Liver (tissue), 8 donors: ENCODE measurements at regions not wholly inside any gene's neighbourhood (a gene's known extent, or its start where the extent isn't known, plus 50 kb on each side); places are given as distances from the start of the nearest gene placed in this dataset.

Experiments used
- DNase-seq: peaks from one replicate; pipeline ENCODE4 v3.0.0-alpha.2; 2017; ENCODE audit warnings: low spot score
- H3K27ac ChIP-seq, 2 donors: one replicate each; pipeline ENCODE4 v1.7.0; 2013; ENCODE audit warnings: inconsistent platforms in 2 of 2, low read length in 2 of 2, control low read depth in 1 of 2, low read depth in 1 of 2, mild to moderate bottlenecking in 1 of 2
- H3K27me3 ChIP-seq, 4 donors: one replicate each; pipeline versions ENCODE4 v1.6.1 to v1.7.0; 2013; ENCODE audit warnings: low read length in 3 of 4, inconsistent platforms in 1 of 4, mild to moderate bottlenecking in 1 of 4, moderate library complexity in 1 of 4; ENCODE audit not compliant: control insufficient read depth in 4 of 4, insufficient read depth in 4 of 4
- H3K36me3 ChIP-seq, 4 donors: one replicate each; pipeline versions ENCODE4 v1.6.1 to v1.7.0; 2013; ENCODE audit warnings: low read length in 3 of 4, mild to moderate bottlenecking in 3 of 4, low read depth in 1 of 4, moderate library complexity in 1 of 4; ENCODE audit not compliant: control insufficient read depth in 4 of 4, insufficient read depth in 3 of 4
- H3K4me1 ChIP-seq, 4 donors: one replicate each; pipeline versions ENCODE4 v1.6.1 to v1.7.0; 2013; ENCODE audit warnings: low read length in 3 of 4, mild to moderate bottlenecking in 3 of 4, moderate library complexity in 1 of 4; ENCODE audit not compliant: control insufficient read depth in 4 of 4, insufficient read depth in 4 of 4
- H3K4me3 ChIP-seq, 3 donors: one replicate each; pipeline versions ENCODE4 v1.6.1 to v1.7.0; 2013; ENCODE audit warnings: low read length in 3 of 3, control low read depth in 1 of 3, low read depth in 1 of 3, mild to moderate bottlenecking in 1 of 3
- H3K9ac ChIP-seq, 2 donors: one replicate each; pipeline ENCODE4 v1.7.0; 2013; ENCODE audit warnings: low read length in 2 of 2, mild to moderate bottlenecking in 2 of 2, moderate library complexity in 2 of 2, control low read depth in 1 of 2, low read depth in 1 of 2
- H3K9me3 ChIP-seq, 4 donors: one replicate each; pipeline versions ENCODE4 v1.6.1 to v1.7.0; 2013; ENCODE audit warnings: low read length in 3 of 4; ENCODE audit not compliant: control insufficient read depth in 4 of 4
- EGR1 ChIP-seq, 2 donors: IDR thresholded peaks; 2 replicates each; pipeline ENCODE4 v1.6.1; 2016 to 2018; ENCODE audit warnings: antibody characterized with exemption in 2 of 2, low read depth in 2 of 2
- FOXA1 ChIP-seq: IDR thresholded peaks from 2 replicates; pipeline ENCODE4 v1.6.1; 2016; ENCODE audit warnings: antibody characterized with exemption
- FOXA2 ChIP-seq: IDR thresholded peaks from 2 replicates; pipeline ENCODE4 v1.6.1; 2016; ENCODE audit warnings: antibody characterized with exemption
- GABPA ChIP-seq, 2 donors: IDR thresholded peaks in 1 of 2; conservative IDR thresholded peaks in 1 of 2; 2 replicates each; pipeline ENCODE4 v1.6.1; 2016; ENCODE audit warnings: antibody characterized with exemption in 2 of 2, mild to moderate bottlenecking in 1 of 2, moderate library complexity in 1 of 2
- HNF4A ChIP-seq, 2 donors: conservative IDR thresholded peaks; 2 replicates each; pipeline ENCODE4 v1.6.1; 2016; ENCODE audit warnings: antibody characterized with exemption in 2 of 2, mild to moderate bottlenecking in 2 of 2
- HNF4G ChIP-seq: IDR thresholded peaks from 2 replicates; pipeline ENCODE4 v1.6.1; 2016; ENCODE audit warnings: antibody characterized with exemption
- JUND ChIP-seq, 2 donors: IDR thresholded peaks; 2 replicates each; pipeline ENCODE4 v1.6.1; 2016; ENCODE audit warnings: antibody characterized with exemption in 2 of 2
- NR2F2 ChIP-seq: IDR thresholded peaks from 2 replicates; pipeline ENCODE4 v1.6.1; 2016; ENCODE audit warnings: antibody characterized with exemption
- RAD21 ChIP-seq, 2 donors: IDR thresholded peaks; 2 replicates each; pipeline ENCODE4 v1.6.1; 2016; ENCODE audit warnings: antibody characterized with exemption in 2 of 2, mild to moderate bottlenecking in 2 of 2
- RXRA ChIP-seq, 2 donors: IDR thresholded peaks; 2 replicates each; pipeline ENCODE4 v1.6.1; 2017 to 2018; ENCODE audit warnings: antibody characterized with exemption in 2 of 2, mild to moderate bottlenecking in 1 of 2
- SP1 ChIP-seq: IDR thresholded peaks from 2 replicates; pipeline ENCODE4 v1.6.1; 2018; ENCODE audit warnings: antibody characterized with exemption, mild to moderate bottlenecking
- TAF1 ChIP-seq: conservative IDR thresholded peaks from 2 replicates; pipeline ENCODE4 v1.6.1; 2016; ENCODE audit warnings: antibody characterized with exemption, mild to moderate bottlenecking
- YY1 ChIP-seq: IDR thresholded peaks from 2 replicates; pipeline ENCODE4 v1.6.1; 2016; ENCODE audit warnings: antibody characterized with exemption, mild to moderate bottlenecking
- WGBS: extraction: QIAGEN DNeasy Blood & Tissue Kit; methylation state at CpG from one replicate; pipeline ENCODE4 v1.1.7; 2013; 5-methylcytosine and 5-hydroxymethylcytosine counted together
- TF ChIP-seq, protein P1 (sequence below): IDR thresholded peaks from 2 replicates; pipeline ENCODE4 v1.6.1; 2016; ENCODE audit warnings: antibody characterized with exemption, mild to moderate bottlenecking
- TF ChIP-seq, protein P2 (sequence below): IDR thresholded peaks from 2 replicates; pipeline ENCODE4 v1.6.1; 2016; ENCODE audit warnings: antibody characterized with exemption
- TF ChIP-seq, protein P3 (sequence below): IDR thresholded peaks from 2 replicates; pipeline ENCODE4 v1.6.1; 2016; ENCODE audit warnings: antibody characterized with exemption
- TF ChIP-seq, protein P4 (sequence below): fragments of 150-350 bp; IDR thresholded peaks from 2 replicates; pipeline ENCODE4 v1.5.1; 2017; ENCODE audit warnings: improper control_type of control experiment, low read depth, low read length; ENCODE audit not compliant: missing input control
- TF ChIP-seq, protein P5 (sequence below): IDR thresholded peaks from 2 replicates; pipeline ENCODE4 v1.6.1; 2016; ENCODE audit warnings: antibody characterized with exemption
- donor health status: healthy.
- donor health status: healthy.
- donor health status: healthy.
- donor health status: healthy.
- donor health status: healthy.

DNA sequence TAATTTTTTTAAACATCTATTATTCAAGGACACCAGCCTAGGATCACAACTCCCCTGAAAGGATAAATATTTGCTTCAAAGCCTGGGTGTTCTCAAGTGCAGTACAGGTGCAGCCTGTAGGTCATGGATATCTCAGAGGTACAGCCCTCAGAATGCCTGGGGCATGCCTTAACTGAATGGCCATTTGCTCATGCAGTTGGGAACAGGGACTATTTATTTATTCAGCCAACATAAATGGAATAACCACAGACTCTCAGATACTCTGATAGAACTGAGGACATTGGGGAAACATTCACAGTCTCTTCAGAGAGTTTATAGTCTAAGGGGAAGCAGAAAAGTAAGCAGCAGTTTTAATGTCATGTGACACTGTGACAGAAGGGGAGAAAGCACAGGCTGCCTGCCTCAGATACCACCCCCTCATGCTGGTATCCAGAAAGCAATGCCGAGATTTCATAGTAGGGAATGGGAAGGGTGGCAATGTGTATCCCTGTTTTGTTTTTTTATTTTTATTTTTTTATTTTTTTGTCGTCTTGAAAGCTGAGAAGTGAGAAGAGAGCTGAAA lies 112.6 kb downstream of the MACIR start:
- TF ChIP-seq, protein P1, sequence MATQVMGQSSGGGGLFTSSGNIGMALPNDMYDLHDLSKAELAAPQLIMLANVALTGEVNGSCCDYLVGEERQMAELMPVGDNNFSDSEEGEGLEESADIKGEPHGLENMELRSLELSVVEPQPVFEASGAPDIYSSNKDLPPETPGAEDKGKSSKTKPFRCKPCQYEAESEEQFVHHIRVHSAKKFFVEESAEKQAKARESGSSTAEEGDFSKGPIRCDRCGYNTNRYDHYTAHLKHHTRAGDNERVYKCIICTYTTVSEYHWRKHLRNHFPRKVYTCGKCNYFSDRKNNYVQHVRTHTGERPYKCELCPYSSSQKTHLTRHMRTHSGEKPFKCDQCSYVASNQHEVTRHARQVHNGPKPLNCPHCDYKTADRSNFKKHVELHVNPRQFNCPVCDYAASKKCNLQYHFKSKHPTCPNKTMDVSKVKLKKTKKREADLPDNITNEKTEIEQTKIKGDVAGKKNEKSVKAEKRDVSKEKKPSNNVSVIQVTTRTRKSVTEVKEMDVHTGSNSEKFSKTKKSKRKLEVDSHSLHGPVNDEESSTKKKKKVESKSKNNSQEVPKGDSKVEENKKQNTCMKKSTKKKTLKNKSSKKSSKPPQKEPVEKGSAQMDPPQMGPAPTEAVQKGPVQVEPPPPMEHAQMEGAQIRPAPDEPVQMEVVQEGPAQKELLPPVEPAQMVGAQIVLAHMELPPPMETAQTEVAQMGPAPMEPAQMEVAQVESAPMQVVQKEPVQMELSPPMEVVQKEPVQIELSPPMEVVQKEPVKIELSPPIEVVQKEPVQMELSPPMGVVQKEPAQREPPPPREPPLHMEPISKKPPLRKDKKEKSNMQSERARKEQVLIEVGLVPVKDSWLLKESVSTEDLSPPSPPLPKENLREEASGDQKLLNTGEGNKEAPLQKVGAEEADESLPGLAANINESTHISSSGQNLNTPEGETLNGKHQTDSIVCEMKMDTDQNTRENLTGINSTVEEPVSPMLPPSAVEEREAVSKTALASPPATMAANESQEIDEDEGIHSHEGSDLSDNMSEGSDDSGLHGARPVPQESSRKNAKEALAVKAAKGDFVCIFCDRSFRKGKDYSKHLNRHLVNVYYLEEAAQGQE: no peak
- TF ChIP-seq RXRA (IDR thresholded peaks at IDR 0.05): no peak
- no peak for TF ChIP-seq HNF4A (conservative IDR thresholded peaks at IDR 0.05)
- TF ChIP-seq, protein P2, sequence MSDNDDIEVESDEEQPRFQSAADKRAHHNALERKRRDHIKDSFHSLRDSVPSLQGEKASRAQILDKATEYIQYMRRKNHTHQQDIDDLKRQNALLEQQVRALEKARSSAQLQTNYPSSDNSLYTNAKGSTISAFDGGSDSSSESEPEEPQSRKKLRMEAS: no peak
- Histone ChIP-seq H3K4me1 (no peaks in the 10 kb centered on the region), H3K27ac (no peak overlapping the region), H3K4me3 (no peak overlapping the region), H3K9me3 (no peaks in the 10 kb centered on the region), H3K36me3 (no peaks in the 10 kb centered on the region), H3K27me3 (no peaks in the 10 kb centered on the region), H3K9ac (no peak overlapping the region)
- 53% methylated on average over 2 of the region's 2 CpGs for WGBS
- no peak for DNase-seq

DNA sequence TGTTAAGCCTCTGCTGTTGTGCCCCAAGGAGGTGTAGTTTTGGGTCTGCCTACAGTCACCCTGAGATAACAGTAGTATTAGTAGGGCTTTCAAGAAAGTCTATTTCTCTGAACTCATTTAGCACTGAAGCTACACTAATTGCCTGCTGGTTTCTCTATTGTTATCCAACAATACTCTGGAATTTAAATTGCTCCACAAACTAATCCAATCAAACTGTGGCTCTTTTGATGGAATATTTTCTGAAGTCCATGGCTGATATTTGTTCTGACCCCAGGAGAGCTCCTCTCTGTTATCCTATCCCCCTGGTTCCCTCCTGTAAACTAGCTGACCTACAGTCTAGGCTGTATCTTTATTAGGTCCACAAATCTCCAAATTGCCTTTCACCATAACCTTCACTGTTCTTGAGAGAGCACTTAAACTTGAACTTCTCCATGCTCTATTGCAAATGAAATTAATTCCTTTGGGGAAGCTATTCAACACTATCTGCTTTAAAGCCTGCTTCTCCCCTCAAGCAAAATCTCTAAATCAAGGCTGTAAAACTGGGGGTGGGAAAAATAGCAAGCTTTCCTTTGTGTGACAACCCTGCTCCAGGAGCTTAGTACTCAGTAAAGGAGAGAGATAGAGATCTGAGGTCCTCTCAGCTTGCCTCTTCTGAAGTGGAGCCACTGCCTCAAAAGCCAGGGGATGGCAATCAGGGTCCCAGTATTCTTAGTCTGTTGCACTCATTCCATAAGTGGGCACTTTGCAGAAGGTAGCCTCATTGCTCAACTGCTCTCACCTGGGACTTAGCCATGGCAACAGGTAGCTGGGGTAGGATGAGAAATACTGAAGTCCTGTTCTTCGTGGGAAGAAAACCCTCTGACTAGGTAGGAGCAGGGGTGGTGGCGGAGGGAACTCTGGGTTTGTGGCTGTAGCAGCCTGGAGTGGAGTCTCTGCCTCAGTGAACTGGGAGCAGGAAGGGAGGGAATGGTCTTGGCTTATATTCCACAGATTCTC lies 110.9 kb downstream of the MACIR start:
- H3K4me3 ChIP-seq: no peak overlapping the region
- no peaks in the 10 kb centered on the region for H3K9me3 ChIP-seq
- H3K27me3 ChIP-seq: no peaks in the 10 kb centered on the region
- H3K36me3 ChIP-seq: no peaks in the 10 kb centered on the region
- DNase-seq: no peak
- 82% methylated on average over 2 of the region's 2 CpGs for WGBS
- no peak overlapping the region for H3K9ac ChIP-seq
- H3K4me1 ChIP-seq: no peaks in the 10 kb centered on the region
- TF ChIP-seq, protein P1: no peak
- TF ChIP-seq FOXA1: no peak
- TF ChIP-seq YY1: no peak
- TF ChIP-seq, protein P3, sequence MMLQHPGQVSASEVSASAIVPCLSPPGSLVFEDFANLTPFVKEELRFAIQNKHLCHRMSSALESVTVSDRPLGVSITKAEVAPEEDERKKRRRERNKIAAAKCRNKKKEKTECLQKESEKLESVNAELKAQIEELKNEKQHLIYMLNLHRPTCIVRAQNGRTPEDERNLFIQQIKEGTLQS: no peak
- TF ChIP-seq RXRA (IDR thresholded peaks at IDR 0.05): no peak
- TF ChIP-seq JUND (IDR thresholded peaks at IDR 0.05): no peak
- TF ChIP-seq, protein P4, sequence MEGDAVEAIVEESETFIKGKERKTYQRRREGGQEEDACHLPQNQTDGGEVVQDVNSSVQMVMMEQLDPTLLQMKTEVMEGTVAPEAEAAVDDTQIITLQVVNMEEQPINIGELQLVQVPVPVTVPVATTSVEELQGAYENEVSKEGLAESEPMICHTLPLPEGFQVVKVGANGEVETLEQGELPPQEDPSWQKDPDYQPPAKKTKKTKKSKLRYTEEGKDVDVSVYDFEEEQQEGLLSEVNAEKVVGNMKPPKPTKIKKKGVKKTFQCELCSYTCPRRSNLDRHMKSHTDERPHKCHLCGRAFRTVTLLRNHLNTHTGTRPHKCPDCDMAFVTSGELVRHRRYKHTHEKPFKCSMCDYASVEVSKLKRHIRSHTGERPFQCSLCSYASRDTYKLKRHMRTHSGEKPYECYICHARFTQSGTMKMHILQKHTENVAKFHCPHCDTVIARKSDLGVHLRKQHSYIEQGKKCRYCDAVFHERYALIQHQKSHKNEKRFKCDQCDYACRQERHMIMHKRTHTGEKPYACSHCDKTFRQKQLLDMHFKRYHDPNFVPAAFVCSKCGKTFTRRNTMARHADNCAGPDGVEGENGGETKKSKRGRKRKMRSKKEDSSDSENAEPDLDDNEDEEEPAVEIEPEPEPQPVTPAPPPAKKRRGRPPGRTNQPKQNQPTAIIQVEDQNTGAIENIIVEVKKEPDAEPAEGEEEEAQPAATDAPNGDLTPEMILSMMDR: no peak
- TF ChIP-seq TAF1: no peak
- TF ChIP-seq HNF4A (conservative IDR thresholded peaks at IDR 0.05): no peak
- TF ChIP-seq RAD21 (IDR thresholded peaks at IDR 0.05): no peak
- no peak for TF ChIP-seq EGR1 (IDR thresholded peaks at IDR 0.05; ENCODE audit: low read depth in 2 of 2)
- no peak for TF ChIP-seq GABPA (IDR thresholded peaks at IDR 0.05 in 1 of 2, conservative IDR thresholded peaks at IDR 0.05 in 1 of 2)
- TF ChIP-seq, protein P5, sequence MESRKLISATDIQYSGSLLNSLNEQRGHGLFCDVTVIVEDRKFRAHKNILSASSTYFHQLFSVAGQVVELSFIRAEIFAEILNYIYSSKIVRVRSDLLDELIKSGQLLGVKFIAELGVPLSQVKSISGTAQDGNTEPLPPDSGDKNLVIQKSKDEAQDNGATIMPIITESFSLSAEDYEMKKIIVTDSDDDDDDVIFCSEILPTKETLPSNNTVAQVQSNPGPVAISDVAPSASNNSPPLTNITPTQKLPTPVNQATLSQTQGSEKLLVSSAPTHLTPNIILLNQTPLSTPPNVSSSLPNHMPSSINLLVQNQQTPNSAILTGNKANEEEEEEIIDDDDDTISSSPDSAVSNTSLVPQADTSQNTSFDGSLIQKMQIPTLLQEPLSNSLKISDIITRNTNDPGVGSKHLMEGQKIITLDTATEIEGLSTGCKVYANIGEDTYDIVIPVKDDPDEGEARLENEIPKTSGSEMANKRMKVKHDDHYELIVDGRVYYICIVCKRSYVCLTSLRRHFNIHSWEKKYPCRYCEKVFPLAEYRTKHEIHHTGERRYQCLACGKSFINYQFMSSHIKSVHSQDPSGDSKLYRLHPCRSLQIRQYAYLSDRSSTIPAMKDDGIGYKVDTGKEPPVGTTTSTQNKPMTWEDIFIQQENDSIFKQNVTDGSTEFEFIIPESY: no peak
- TF ChIP-seq, protein P2: no peak
- no peak for TF ChIP-seq SP1
- no peak for TF ChIP-seq NR2F2
- TF ChIP-seq FOXA2: no peak
- TF ChIP-seq HNF4G: no peak
- no peak overlapping the region for H3K27ac ChIP-seq
